Left lung (tissue), 4 donors: ENCODE measurements at regions not wholly inside any gene's neighbourhood (a gene's known extent, or its start where the extent isn't known, plus 50 kb on each side); places are given as distances from the start of the nearest gene placed in this dataset.
A peak's percentile ranks its signal among the peaks of the same experiment; 100 is the strongest.

ENCODE experiments used
- ATAC-seq: fragments of 200-7000 bp; cut with Tn5 transposase; one replicate; pipeline ENCODE4 v1.9.1; 2020; ENCODE audit warnings: moderate library complexity
- DNase-seq, 4 donors: peaks; one replicate each; pipeline ENCODE4 v3.0.0-alpha.2; 2013 to 2020
- H3K27ac ChIP-seq, 2 donors: fragments of 200-600 bp; sonication (generic) in 1 of 2; one replicate each; pipeline versions ENCODE4 v1.5.0 to v1.8.0; 2020 to 2021
- H3K27me3 ChIP-seq, 2 donors: fragments of 200-600 bp; sonication (generic) in 1 of 2; one replicate each; pipeline versions ENCODE4 v1.5.0 to v1.8.0; 2020 to 2021
- H3K36me3 ChIP-seq, 2 donors: fragments of 200-600 bp; sonication (generic) in 1 of 2; one replicate each; pipeline versions ENCODE4 v1.5.0 to v1.8.0; 2020 to 2021
- H3K4me1 ChIP-seq, 2 donors: fragments of 200-600 bp; one replicate each; pipeline ENCODE4 v1.8.0; 2021
- H3K4me3 ChIP-seq, 2 donors: fragments of 200-600 bp; sonication (generic) in 1 of 2; one replicate each; pipeline versions ENCODE4 v1.5.0 to v1.8.0; 2020 to 2021; ENCODE audit warnings: mild to moderate bottlenecking in 1 of 2
- H3K9me3 ChIP-seq, 2 donors: fragments of 200-600 bp; sonication (generic) in 1 of 2; one replicate each; pipeline versions ENCODE4 v1.5.0 to v1.8.0; 2020 to 2021
- intact Hi-C, 2 donors: fragments of 100-400 bp; cut with DNase I; formaldehyde crosslinking; loops; one replicate each; pipeline versions ENCODE4 v1.11.2 to v1.14.2; 2022
- TF ChIP-seq, protein P1 (sequence below), 2 donors: fragments of 200-600 bp; sonication (generic) in 1 of 2; IDR thresholded peaks; one replicate each; pipeline versions ENCODE4 v1.5.0 to v1.8.0; 2021; ENCODE audit warnings: antibody characterized with exemption in 2 of 2
- donor health status: DM: no; HTN: yes; CAD: no.
- donor health status: DM: no; HTN: no; CAD: no.

DNA sequence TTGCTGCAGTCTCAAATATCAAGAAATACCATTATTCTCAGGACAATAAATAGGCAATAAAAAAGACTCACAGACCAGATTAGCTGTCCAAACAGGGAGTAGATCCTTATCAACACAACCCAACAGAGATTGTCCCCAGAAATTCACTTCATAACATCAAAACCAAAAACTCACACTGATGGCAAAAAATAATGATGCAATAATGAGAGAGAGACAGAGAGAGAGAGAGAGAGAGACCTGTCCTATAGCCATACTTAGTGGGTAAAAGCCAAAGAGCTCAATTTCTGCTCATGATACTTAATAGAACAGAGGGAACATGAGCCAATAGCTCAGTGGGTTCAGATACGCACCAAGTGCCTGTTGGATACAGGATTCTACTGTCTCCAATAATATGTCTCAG lies 244.5 kb downstream of the FAM72C start:
- peaks cover 4 to 32% of the 10 kb centered on the region in 2 donors for H3K27me3 ChIP-seq
- H3K27ac ChIP-seq: no peak overlapping the region
- ATAC-seq: no peak
- no peak for DNase-seq
- no peaks in the 10 kb centered on the region for H3K4me1 ChIP-seq
- intact Hi-C loops: no loop called here
- TF ChIP-seq, protein P1, sequence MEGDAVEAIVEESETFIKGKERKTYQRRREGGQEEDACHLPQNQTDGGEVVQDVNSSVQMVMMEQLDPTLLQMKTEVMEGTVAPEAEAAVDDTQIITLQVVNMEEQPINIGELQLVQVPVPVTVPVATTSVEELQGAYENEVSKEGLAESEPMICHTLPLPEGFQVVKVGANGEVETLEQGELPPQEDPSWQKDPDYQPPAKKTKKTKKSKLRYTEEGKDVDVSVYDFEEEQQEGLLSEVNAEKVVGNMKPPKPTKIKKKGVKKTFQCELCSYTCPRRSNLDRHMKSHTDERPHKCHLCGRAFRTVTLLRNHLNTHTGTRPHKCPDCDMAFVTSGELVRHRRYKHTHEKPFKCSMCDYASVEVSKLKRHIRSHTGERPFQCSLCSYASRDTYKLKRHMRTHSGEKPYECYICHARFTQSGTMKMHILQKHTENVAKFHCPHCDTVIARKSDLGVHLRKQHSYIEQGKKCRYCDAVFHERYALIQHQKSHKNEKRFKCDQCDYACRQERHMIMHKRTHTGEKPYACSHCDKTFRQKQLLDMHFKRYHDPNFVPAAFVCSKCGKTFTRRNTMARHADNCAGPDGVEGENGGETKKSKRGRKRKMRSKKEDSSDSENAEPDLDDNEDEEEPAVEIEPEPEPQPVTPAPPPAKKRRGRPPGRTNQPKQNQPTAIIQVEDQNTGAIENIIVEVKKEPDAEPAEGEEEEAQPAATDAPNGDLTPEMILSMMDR (IDR thresholded peaks at IDR 0.05): no peak
- H3K36me3 ChIP-seq: no peaks in the 10 kb centered on the region
- no peak overlapping the region for H3K4me3 ChIP-seq
- no peaks in the 10 kb centered on the region for H3K9me3 ChIP-seq

DNA sequence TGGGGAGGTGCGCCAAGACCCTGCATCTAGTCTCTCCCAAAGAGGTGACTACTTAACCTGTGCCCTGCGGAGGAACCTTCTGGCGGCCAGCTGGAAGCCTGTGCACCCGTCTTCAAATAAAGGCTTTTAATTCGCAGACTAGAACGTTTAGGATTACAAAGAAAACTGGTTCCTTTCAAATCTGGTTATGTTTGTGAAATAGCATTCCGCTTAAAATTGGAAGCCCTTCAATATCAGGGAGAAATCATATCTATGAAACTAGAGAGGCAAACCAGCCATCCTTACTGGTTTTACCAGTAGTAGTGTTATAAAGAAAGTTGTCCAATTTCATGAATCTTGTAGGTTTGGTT lies 250.8 kb downstream of the FAM72C start:
- ATAC-seq (no peak), DNase-seq (no peak)
- no peak overlapping the region for H3K4me3 ChIP-seq
- no peaks in the 10 kb centered on the region for H3K4me1 ChIP-seq
- no peaks in the 10 kb centered on the region for H3K36me3 ChIP-seq
- intact Hi-C loops: no loop called here
- H3K27me3 ChIP-seq: peaks cover 14 to 65% of the 10 kb centered on the region in 2 donors
- H3K9me3 ChIP-seq: no peaks in the 10 kb centered on the region
- TF ChIP-seq, protein P1 (IDR thresholded peaks at IDR 0.05): no peak
- H3K27ac ChIP-seq: no peak overlapping the region

DNA sequence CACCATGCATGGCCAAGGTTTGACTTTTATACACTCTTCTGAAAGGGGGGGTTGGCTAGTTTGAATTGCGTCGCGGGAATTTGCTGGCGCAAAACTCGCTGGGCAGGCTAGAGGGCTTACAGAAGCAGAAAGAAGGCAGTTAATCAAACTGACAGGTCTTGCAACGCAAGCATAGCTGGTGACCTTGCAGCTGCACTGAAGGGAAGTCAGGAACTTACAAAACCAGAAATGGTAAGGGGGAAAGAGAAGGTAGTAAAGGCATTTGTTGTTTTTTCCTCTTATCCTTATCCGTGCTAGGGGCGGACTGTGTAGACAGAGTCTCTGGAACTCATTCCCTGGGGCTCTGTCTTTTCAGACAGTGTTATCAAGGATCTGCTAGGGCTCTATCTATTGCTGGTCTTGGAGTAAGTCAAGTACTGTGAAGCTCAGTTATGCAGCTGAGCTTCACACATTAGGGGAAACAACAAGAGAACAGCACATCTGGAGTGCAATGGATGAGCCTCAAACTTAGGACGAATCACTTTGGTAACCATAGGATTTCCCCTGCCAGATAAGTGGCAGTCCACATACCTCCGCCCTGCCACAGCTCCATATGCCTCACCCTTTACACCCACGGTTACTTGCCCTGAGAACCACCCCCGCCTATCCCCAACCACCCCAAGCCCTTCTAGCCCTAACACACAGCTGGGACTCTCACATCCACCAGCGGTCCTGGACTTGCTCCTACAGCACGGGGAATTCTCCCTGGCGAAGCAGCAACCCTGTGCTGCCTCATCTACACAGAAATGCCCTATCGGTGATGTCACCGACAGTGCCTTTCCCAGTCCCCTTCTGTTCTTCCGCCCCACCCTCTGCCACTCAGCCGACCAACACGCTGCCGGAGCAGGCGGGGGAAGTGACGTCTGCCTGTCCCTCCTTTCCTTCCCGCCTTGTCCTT lies 251.4 kb downstream of the FAM72C start:
- TF ChIP-seq, protein P1 (IDR thresholded peaks at IDR 0.05): no peak
- no peaks in the 10 kb centered on the region for H3K36me3 ChIP-seq
- H3K4me3 ChIP-seq: no peak overlapping the region
- intact Hi-C loops: no loop called here
- DNase-seq (peak in 1 of 4 donors; percentile 34), ATAC-seq (peak; percentile 50)
- H3K4me1 ChIP-seq: no peaks in the 10 kb centered on the region
- no peaks in the 10 kb centered on the region for H3K9me3 ChIP-seq
- no peak overlapping the region for H3K27ac ChIP-seq
- H3K27me3 ChIP-seq: peaks cover 11 to 60% of the 10 kb centered on the region in 2 donors

DNA sequence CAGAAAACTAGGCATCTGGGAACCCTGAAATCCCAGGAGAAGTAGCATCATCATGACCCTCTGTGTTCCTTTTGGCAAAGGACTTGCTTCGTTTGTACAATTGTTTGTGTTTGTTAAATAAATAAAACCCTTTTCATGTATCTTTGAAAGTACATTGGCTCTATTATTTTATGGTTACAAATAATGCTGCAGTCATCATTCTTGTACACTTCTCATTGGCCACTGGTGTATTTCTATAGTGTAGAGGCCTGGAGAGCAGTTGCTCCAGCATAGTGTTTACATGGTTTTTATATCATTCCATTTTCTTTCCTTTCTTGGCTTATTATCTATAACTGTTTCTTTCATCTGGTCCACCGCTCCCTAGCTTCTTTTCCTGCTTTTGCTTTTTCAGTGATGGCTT lies 253.3 kb downstream of the FAM72C start:
- intact Hi-C loops: no loop called here

DNA sequence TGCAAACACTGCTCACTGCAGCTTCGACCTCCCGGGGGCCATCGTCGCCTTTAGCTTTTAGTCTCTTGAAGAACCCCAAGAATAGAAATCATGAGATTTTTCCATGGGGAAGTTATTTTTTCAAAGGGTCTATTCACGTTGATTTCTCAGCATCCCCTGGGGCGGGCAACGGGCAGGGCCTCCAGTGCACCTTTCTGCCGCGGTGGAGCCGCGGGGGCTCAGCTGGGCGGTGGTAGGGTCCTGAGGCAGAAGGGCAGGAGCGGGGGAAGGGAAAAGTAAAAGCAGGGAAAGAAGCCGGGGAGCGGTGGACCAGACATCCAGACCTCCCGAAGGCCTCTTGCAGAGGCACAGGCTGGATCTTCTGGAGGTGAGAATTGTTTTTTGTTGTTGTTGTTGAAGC lies 253.8 kb downstream of the FAM72C start:
- no peaks in the 10 kb centered on the region for H3K9me3 ChIP-seq
- no peaks in the 10 kb centered on the region for H3K4me1 ChIP-seq
- peaks cover 9 to 48% of the 10 kb centered on the region in 2 donors for H3K27me3 ChIP-seq
- TF ChIP-seq, protein P1 (IDR thresholded peaks at IDR 0.05): no peak
- no peak overlapping the region for H3K27ac ChIP-seq
- no peak for DNase-seq
- H3K4me3 ChIP-seq: no peak overlapping the region
- no peaks in the 10 kb centered on the region for H3K36me3 ChIP-seq
- no peak for ATAC-seq
- intact Hi-C loops: no loop called here

More for the DNA sequence above, 253.3 kb downstream of the FAM72C start:
- Histone ChIP-seq H3K27me3 (peaks cover 9 to 48% of the 10 kb centered on the region in 2 donors), H3K36me3 (no peaks in the 10 kb centered on the region), H3K27ac (no peak overlapping the region), H3K4me3 (no peak overlapping the region), H3K9me3 (no peaks in the 10 kb centered on the region), H3K4me1 (no peaks in the 10 kb centered on the region)
- DNase-seq (no peak), ATAC-seq (no peak)
- TF ChIP-seq, protein P1 (IDR thresholded peaks at IDR 0.05): no peak
